NCI-H226 (cell line): ENCODE measurements at regions not wholly inside any gene's neighbourhood (a gene's known extent, or its start where the extent isn't known, plus 50 kb on each side); places are given as distances from the start of the nearest gene placed in this dataset.

ENCODE experiments used
- DNase-seq: peaks from one replicate; pipeline ENCODE4 v3.0.0-alpha.2; 2015

GRCh38 chr12:93180566-93180965 lies 197.2 kb upstream of the NUDT4 start:
- DNase-seq: no peak

- no peak for DNase-seq
Measured at GRCh38 chr12:93181409-93181965, 196.2 kb upstream of the NUDT4 start.

- no peak for DNase-seq
Measured at GRCh38 chr12:93183940-93184671, 193.6 kb upstream of the NUDT4 start.

GRCh38 chr12:93184672-93185368 lies 192.9 kb upstream of the NUDT4 start:
- no peak for DNase-seq

- DNase-seq: no peak
Measured at GRCh38 chr12:93185369-93185741, 192.4 kb upstream of the NUDT4 start.

GRCh38 chr12:93186131-93186530 lies 191.6 kb upstream of the NUDT4 start:
- no peak for DNase-seq

- DNase-seq: no peak
Measured at GRCh38 chr12:93186621-93187020, 191.1 kb upstream of the NUDT4 start.

GRCh38 chr12:93191423-93191822 lies 186.3 kb upstream of the NUDT4 start:
- no peak for DNase-seq

- DNase-seq: no peak
Measured at GRCh38 chr12:93191956-93192355, 185.8 kb upstream of the NUDT4 start.

GRCh38 chr12:93192878-93193277 lies 184.8 kb upstream of the NUDT4 start:
- no peak for DNase-seq

- no peak for DNase-seq
Measured at GRCh38 chr12:93195511-93195910, 182.2 kb upstream of the NUDT4 start.

GRCh38 chr12:93197067-93197593 lies 180.6 kb upstream of the NUDT4 start:
- peak; percentile 27 for DNase-seq

- DNase-seq: peak; percentile 96
Measured at GRCh38 chr12:93198086-93198485, 179.6 kb upstream of the NUDT4 start.

- peak; percentile 25 for DNase-seq
Measured at GRCh38 chr12:93199831-93200236, 177.9 kb upstream of the NUDT4 start.

GRCh38 chr12:93200291-93200917 lies 177.3 kb upstream of the NUDT4 start:
- no peak for DNase-seq

- no peak for DNase-seq
Measured at GRCh38 chr12:93201990-93202389, 175.7 kb upstream of the NUDT4 start.

GRCh38 chr12:93202688-93203087 lies 175.0 kb upstream of the NUDT4 start:
- DNase-seq: no peak

- DNase-seq: no peak
Measured at GRCh38 chr12:93203361-93203760, 174.4 kb upstream of the NUDT4 start.

- DNase-seq: no peak
Measured at GRCh38 chr12:93204896-93205295, 172.8 kb upstream of the NUDT4 start.

- no peak for DNase-seq
Measured at GRCh38 chr12:93205361-93205760, 172.4 kb upstream of the NUDT4 start.

GRCh38 chr12:93208011-93208410 lies 169.7 kb upstream of the NUDT4 start:
- DNase-seq: no peak

- no peak for DNase-seq
Measured at GRCh38 chr12:93214523-93215289, 163.0 kb upstream of the NUDT4 start.

GRCh38 chr12:93215290-93215678 lies 162.4 kb upstream of the NUDT4 start:
- no peak for DNase-seq
